ENCODE measurements at regions not wholly inside any gene's neighbourhood (a gene's known extent, or its start where the extent isn't known, plus 50 kb on each side); places are given as distances from the start of the nearest gene placed in this dataset.
A peak's percentile ranks its signal among the peaks of the same experiment; 100 is the strongest.

- peak; percentile 34 for DNase-seq (ENCODE audit: low read depth)
- no peak overlapping the region for H3K4me3 ChIP-seq (ENCODE audit: low read depth, low read length)
- no peak for TF ChIP-seq CTCF (IDR thresholded peaks at IDR 0.05; ENCODE audit: insufficient read depth, low read length)
These were observed 487.5 kb upstream of the SALL1 start for GRCh38 chr16:51638339-51639135.

GRCh38 chr16:51637770-51638094 is 486.7 kb upstream of the SALL1 start:
- DNase-seq (ENCODE audit: low read depth), result peak; percentile 16
- H3K4me3 ChIP-seq (ENCODE audit: low read depth, low read length), result no peak overlapping the region
- no peak for TF ChIP-seq CTCF (IDR thresholded peaks at IDR 0.05; ENCODE audit: insufficient read depth, low read length)

- TF ChIP-seq CTCF (IDR thresholded peaks at IDR 0.05; ENCODE audit: insufficient read depth, low read length), result no peak
- H3K4me3 ChIP-seq (ENCODE audit: low read depth, low read length), result no peak overlapping the region
- no peak for DNase-seq (ENCODE audit: low read depth)
These were observed 486.1 kb upstream of the SALL1 start for GRCh38 chr16:51636920-51637769.

GRCh38 chr16:51635181-51635580 is 484.1 kb upstream of the SALL1 start:
- no peak overlapping the region for H3K4me3 ChIP-seq (ENCODE audit: low read depth, low read length)
- TF ChIP-seq CTCF (IDR thresholded peaks at IDR 0.05; ENCODE audit: insufficient read depth, low read length), result no peak
- DNase-seq (ENCODE audit: low read depth), result no peak

GRCh38 chr16:51630076-51630475 is 479.0 kb upstream of the SALL1 start:
- TF ChIP-seq CTCF (IDR thresholded peaks at IDR 0.05; ENCODE audit: insufficient read depth, low read length), result no peak
- DNase-seq (ENCODE audit: low read depth), result no peak
- H3K4me3 ChIP-seq (ENCODE audit: low read depth, low read length), result no peak overlapping the region

GRCh38 chr16:51629576-51629975 is 478.5 kb upstream of the SALL1 start:
- DNase-seq (ENCODE audit: low read depth), result no peak
- no peak overlapping the region for H3K4me3 ChIP-seq (ENCODE audit: low read depth, low read length)
- TF ChIP-seq CTCF (IDR thresholded peaks at IDR 0.05; ENCODE audit: insufficient read depth, low read length), result no peak

All from fibroblast of the aortic adventitia (primary cell).